ENCODE measurements at regions not wholly inside any gene's neighbourhood (a gene's known extent, or its start where the extent isn't known, plus 50 kb on each side); places are given as distances from the start of the nearest gene placed in this dataset.

GRCh38 chr17:72474719-72475477, 354.1 kb downstream of the SOX9 start:
- DNase-seq (ENCODE audit: low spot score) (no peak), ATAC-seq (ENCODE audit: low FRiP score) (no peak)
- TF ChIP-seq CTCF (IDR thresholded peaks at IDR 0.05) = no peak

GRCh38 chr17:72476134-72476533, 355.3 kb downstream of the SOX9 start:
- no peak for DNase-seq (ENCODE audit: low spot score)
- TF ChIP-seq CTCF (IDR thresholded peaks at IDR 0.05) = no peak
- ATAC-seq (ENCODE audit: low FRiP score) = no peak

GRCh38 chr17:72476575-72476986, 355.8 kb downstream of the SOX9 start:
- no peak for DNase-seq (ENCODE audit: low spot score)
- ATAC-seq (ENCODE audit: low FRiP score) = no peak
- TF ChIP-seq CTCF (IDR thresholded peaks at IDR 0.05) = no peak

- DNase-seq (ENCODE audit: low spot score) (no peak), ATAC-seq (ENCODE audit: low FRiP score) (no peak)
- TF ChIP-seq CTCF (IDR thresholded peaks at IDR 0.05) = no peak
Observed at GRCh38 chr17:72477491-72477890, 356.7 kb downstream of the SOX9 start.

GRCh38 chr17:72479113-72479512, 358.3 kb downstream of the SOX9 start:
- no peak for TF ChIP-seq CTCF (IDR thresholded peaks at IDR 0.05)
- DNase-seq (ENCODE audit: low spot score) = no peak
- ATAC-seq (ENCODE audit: low FRiP score) = no peak

GRCh38 chr17:72481572-72481971, 360.8 kb downstream of the SOX9 start:
- no peak for DNase-seq (ENCODE audit: low spot score)
- no peak for ATAC-seq (ENCODE audit: low FRiP score)
- TF ChIP-seq CTCF (IDR thresholded peaks at IDR 0.05) = no peak

- DNase-seq (ENCODE audit: low spot score) = no peak
- ATAC-seq (ENCODE audit: low FRiP score) = no peak
- no peak for TF ChIP-seq CTCF (IDR thresholded peaks at IDR 0.05)
Observed at GRCh38 chr17:72485596-72485995, 364.8 kb downstream of the SOX9 start.
